ENCODE measurements at regions not wholly inside any gene's neighbourhood (a gene's known extent, or its start where the extent isn't known, plus 50 kb on each side); places are given as distances from the start of the nearest gene placed in this dataset.

GRCh38 chr6:139577124-139577762, 202.8 kb upstream of the CITED2 start:
- DNase-seq (ENCODE audit: low spot score), result no peak

GRCh38 chr6:139572001-139572400, 197.6 kb upstream of the CITED2 start:
- no peak for DNase-seq (ENCODE audit: low spot score)

GRCh38 chr6:139570166-139570565, 195.7 kb upstream of the CITED2 start:
- DNase-seq (ENCODE audit: low spot score), result no peak

GRCh38 chr6:139569566-139569965, 195.1 kb upstream of the CITED2 start:
- DNase-seq (ENCODE audit: low spot score), result peak; percentile 50

GRCh38 chr6:139568956-139569538, 194.6 kb upstream of the CITED2 start:
- DNase-seq (ENCODE audit: low spot score), result peak; percentile 86

GRCh38 chr6:139568151-139568955, 193.9 kb upstream of the CITED2 start:
- DNase-seq (ENCODE audit: low spot score), result no peak

GRCh38 chr6:139567095-139567494, 192.6 kb upstream of the CITED2 start:
- no peak for DNase-seq (ENCODE audit: low spot score)

- no peak for DNase-seq (ENCODE audit: low spot score)
These were observed 191.1 kb upstream of the CITED2 start for GRCh38 chr6:139565591-139565990.

GRCh38 chr6:139557547-139557946, 183.1 kb upstream of the CITED2 start:
- DNase-seq (ENCODE audit: low spot score), result no peak

- DNase-seq (ENCODE audit: low spot score), result no peak
These were observed 182.1 kb upstream of the CITED2 start for GRCh38 chr6:139556532-139556931.

GRCh38 chr6:139553916-139554315, 179.5 kb upstream of the CITED2 start:
- DNase-seq (ENCODE audit: low spot score), result no peak

- DNase-seq (ENCODE audit: low spot score), result no peak
These were observed 176.9 kb upstream of the CITED2 start for GRCh38 chr6:139551376-139551775.

GRCh38 chr6:139550361-139550760, 175.9 kb upstream of the CITED2 start:
- DNase-seq (ENCODE audit: low spot score), result no peak

GRCh38 chr6:139549561-139550070, 175.2 kb upstream of the CITED2 start:
- DNase-seq (ENCODE audit: low spot score), result no peak

- DNase-seq (ENCODE audit: low spot score), result no peak
These were observed 173.4 kb upstream of the CITED2 start for GRCh38 chr6:139547804-139548203.

GRCh38 chr6:139547122-139547776, 172.8 kb upstream of the CITED2 start:
- DNase-seq (ENCODE audit: low spot score), result no peak

- no peak for DNase-seq (ENCODE audit: low spot score)
These were observed 171.6 kb upstream of the CITED2 start for GRCh38 chr6:139546106-139546472.

- no peak for DNase-seq (ENCODE audit: low spot score)
These were observed 171.0 kb upstream of the CITED2 start for GRCh38 chr6:139545206-139546105.

- DNase-seq (ENCODE audit: low spot score), result no peak
These were observed 170.2 kb upstream of the CITED2 start for GRCh38 chr6:139544701-139545057.

- DNase-seq (ENCODE audit: low spot score), result no peak
These were observed 167.9 kb upstream of the CITED2 start for GRCh38 chr6:139542351-139542750.

GRCh38 chr6:139540894-139541293, 166.4 kb upstream of the CITED2 start:
- DNase-seq (ENCODE audit: low spot score), result no peak

- no peak for DNase-seq (ENCODE audit: low spot score)
These were observed 165.8 kb upstream of the CITED2 start for GRCh38 chr6:139540276-139540675.
